ENCODE measurements at regions not wholly inside any gene's neighbourhood (a gene's known extent, or its start where the extent isn't known, plus 50 kb on each side); places are given as distances from the start of the nearest gene placed in this dataset.

DNA sequence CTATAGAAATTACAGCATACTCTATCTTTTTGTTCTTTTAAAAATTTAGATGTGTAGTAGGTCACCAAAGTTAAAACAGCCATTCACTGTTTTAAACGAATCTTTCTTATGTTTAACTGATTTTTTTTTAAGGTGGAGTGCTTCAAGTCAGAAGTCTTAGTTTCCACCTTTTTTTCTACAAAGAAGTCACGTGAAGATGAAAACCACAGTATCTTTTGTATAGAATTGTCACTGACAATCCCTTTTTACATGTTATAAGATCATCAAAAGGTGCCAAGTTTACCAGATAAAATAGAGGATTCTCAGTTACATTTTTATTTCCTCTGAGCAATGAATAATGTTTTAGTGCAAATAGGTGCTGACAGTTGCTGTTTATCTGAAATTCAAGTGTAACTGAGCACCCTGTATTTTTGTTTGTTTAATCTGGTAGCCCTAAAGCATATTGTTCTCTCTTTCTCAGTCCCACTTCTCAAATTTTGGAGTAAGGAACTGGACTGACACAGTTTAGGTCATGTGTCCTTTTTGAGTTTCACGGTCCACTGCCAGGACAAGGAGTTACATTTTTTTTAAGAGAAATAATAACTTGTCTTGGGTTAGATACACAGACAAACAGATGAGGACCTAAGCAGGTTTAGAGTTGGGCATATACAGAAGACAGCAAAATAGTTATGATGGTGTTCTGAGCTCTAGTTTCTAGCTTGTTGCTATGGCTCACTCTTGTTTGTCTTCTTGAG lies 233.2 kb upstream of the MBL2 start:
- TF ChIP-seq, protein P1, sequence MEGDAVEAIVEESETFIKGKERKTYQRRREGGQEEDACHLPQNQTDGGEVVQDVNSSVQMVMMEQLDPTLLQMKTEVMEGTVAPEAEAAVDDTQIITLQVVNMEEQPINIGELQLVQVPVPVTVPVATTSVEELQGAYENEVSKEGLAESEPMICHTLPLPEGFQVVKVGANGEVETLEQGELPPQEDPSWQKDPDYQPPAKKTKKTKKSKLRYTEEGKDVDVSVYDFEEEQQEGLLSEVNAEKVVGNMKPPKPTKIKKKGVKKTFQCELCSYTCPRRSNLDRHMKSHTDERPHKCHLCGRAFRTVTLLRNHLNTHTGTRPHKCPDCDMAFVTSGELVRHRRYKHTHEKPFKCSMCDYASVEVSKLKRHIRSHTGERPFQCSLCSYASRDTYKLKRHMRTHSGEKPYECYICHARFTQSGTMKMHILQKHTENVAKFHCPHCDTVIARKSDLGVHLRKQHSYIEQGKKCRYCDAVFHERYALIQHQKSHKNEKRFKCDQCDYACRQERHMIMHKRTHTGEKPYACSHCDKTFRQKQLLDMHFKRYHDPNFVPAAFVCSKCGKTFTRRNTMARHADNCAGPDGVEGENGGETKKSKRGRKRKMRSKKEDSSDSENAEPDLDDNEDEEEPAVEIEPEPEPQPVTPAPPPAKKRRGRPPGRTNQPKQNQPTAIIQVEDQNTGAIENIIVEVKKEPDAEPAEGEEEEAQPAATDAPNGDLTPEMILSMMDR (IDR thresholded peaks at IDR 0.05) = no peak
- TF ChIP-seq EZH2 (IDR thresholded peaks at IDR 0.05; ENCODE audit: borderline replicate concordance, insufficient read depth, low read depth, low read length, poor library complexity, severe bottlenecking) = no peak

All from B cell (primary cell).